ENCODE measurements at regions not wholly inside any gene's neighbourhood (a gene's known extent, or its start where the extent isn't known, plus 50 kb on each side); places are given as distances from the start of the nearest gene placed in this dataset.

- no peak for TF ChIP-seq OSR1 (CRISPR knock-in tag; IDR thresholded peaks at IDR 0.05)
- TF ChIP-seq ZFP30 (CRISPR knock-in tag; IDR thresholded peaks at IDR 0.05), result no peak
- no peak for TF ChIP-seq ARNTL (CRISPR knock-in tag; IDR thresholded peaks at IDR 0.05; ENCODE audit: borderline replicate concordance, low read depth)
Observed at GRCh38 chr21:35811191-35811806, 249.0 kb downstream of the SETD4 start.

All from SK-N-SH treated with all-trans-retinoic acid at 6 μM for 48 hours (cell line).